CD14-positive monocyte (primary cell): ENCODE measurements at regions not wholly inside any gene's neighbourhood (a gene's known extent, or its start where the extent isn't known, plus 50 kb on each side); places are given as distances from the start of the nearest gene placed in this dataset.

Experiments
- DNase-seq, 3 donors: peaks; one replicate each; pipeline ENCODE4 v3.0.0-alpha.2; 2011 to 2022
- H2AFZ ChIP-seq: 2 replicates; pipeline ENCODE4 v1.6.0; 2012; ENCODE audit warnings: mild to moderate bottlenecking, low read depth, low read length, inconsistent platforms; ENCODE audit not compliant: insufficient read depth, poor library complexity, severe bottlenecking
- H3K27ac ChIP-seq, 2 donors: 1 replicate in 1 of 2; 2 replicates in 1 of 2; pipeline ENCODE4 v1.5.1; 2012 to 2013; ENCODE audit warnings: low read length in 2 of 2, control low read depth in 1 of 2, inconsistent platforms in 1 of 2, low read depth in 1 of 2, mild to moderate bottlenecking in 1 of 2
- H3K27me3 ChIP-seq, 2 donors: one replicate each; pipeline versions ENCODE4 v1.6.0 to v1.6.1; 2011 to 2013; ENCODE audit warnings: low read length in 2 of 2; ENCODE audit not compliant: control insufficient read depth in 2 of 2, insufficient read depth in 2 of 2
- H3K36me3 ChIP-seq, 2 donors: replicated peaks in 1 of 2; 1 replicate in 1 of 2; 2 replicates in 1 of 2; pipeline versions ENCODE4 v1.5.1 to v1.6.1; 2012 to 2013; ENCODE audit warnings: low read length in 2 of 2, control low read depth in 1 of 2, inconsistent platforms in 1 of 2, mild to moderate bottlenecking in 1 of 2; ENCODE audit not compliant: insufficient read depth in 2 of 2, control insufficient read depth in 1 of 2
- H3K4me1 ChIP-seq, 2 donors: 1 replicate in 1 of 2; 2 replicates in 1 of 2; pipeline versions ENCODE4 v1.5.1 to v1.6.1; 2012 to 2013; ENCODE audit warnings: low read length in 2 of 2, control low read depth in 1 of 2, inconsistent platforms in 1 of 2, mild to moderate bottlenecking in 1 of 2, moderate library complexity in 1 of 2; ENCODE audit not compliant: insufficient read depth in 2 of 2, control insufficient read depth in 1 of 2
- H3K4me2 ChIP-seq: replicated peaks from 2 replicates; pipeline ENCODE3; 2012; ENCODE audit warnings: low read length, moderate library complexity, mild to moderate bottlenecking; ENCODE audit not compliant: poor library complexity, severe bottlenecking; ENCODE audit errors: extremely low read depth
- H3K4me3 ChIP-seq, 3 experiments: fragments of 200-600 bp in 1 of 3; sonication (generic) in 1 of 3; replicated peaks in 1 of 3; 1 replicate in 2 of 3; 2 replicates in 1 of 3; pipeline ENCODE4 v1.5.1; 2011 to 2013; ENCODE audit warnings: low read length in 3 of 3, mild to moderate bottlenecking in 3 of 3, control low read depth in 2 of 3, low read depth in 2 of 3, inconsistent platforms in 1 of 3, moderate library complexity in 1 of 3
- H3K79me2 ChIP-seq: 2 replicates; pipeline ENCODE4 v1.6.0; 2012; ENCODE audit warnings: mild to moderate bottlenecking, control low read depth, inconsistent platforms, low read length, moderate library complexity; ENCODE audit not compliant: insufficient read depth
- H3K9ac ChIP-seq: 2 replicates; pipeline ENCODE4 v1.6.0; 2017; ENCODE audit warnings: low read length, mild to moderate bottlenecking; ENCODE audit not compliant: insufficient read depth, poor library complexity, severe bottlenecking
- H3K9me3 ChIP-seq, 2 donors: replicated peaks in 1 of 2; 1 replicate in 1 of 2; 2 replicates in 1 of 2; pipeline versions ENCODE4 v1.5.1 to v1.6.1; 2012 to 2013; ENCODE audit warnings: low read length in 2 of 2, control low read depth in 1 of 2; ENCODE audit not compliant: control insufficient read depth in 1 of 2, insufficient read depth in 1 of 2
- H4K20me1 ChIP-seq: 2 replicates; pipeline ENCODE4 v1.6.0; 2012; ENCODE audit warnings: mild to moderate bottlenecking, low read length, control low read depth, moderate library complexity; ENCODE audit not compliant: insufficient read depth
- H3K27ac Mint-ChIP-seq, 7 donors: one replicate each; pipeline ENCODE4 v1.8.0; 2020; ENCODE audit warnings: mild to moderate bottlenecking in 7 of 7, mixed read lengths in 7 of 7, moderate library complexity in 6 of 7, inconsistent platforms in 2 of 7
- H3K27me3 Mint-ChIP-seq, 3 donors: one replicate each; pipeline ENCODE4 v1.8.0; 2021 to 2022; ENCODE audit warnings: low read depth in 3 of 3, mild to moderate bottlenecking in 3 of 3, mixed read lengths in 3 of 3, moderate library complexity in 3 of 3, inconsistent platforms in 1 of 3
- H3K36me3 Mint-ChIP-seq, 2 donors: one replicate each; pipeline ENCODE4 v1.8.0; 2020; ENCODE audit warnings: mixed read lengths in 2 of 2, inconsistent platforms in 1 of 2, mild to moderate bottlenecking in 1 of 2
- H3K4me1 Mint-ChIP-seq: one replicate; pipeline ENCODE4 v1.8.0; 2020; ENCODE audit warnings: mild to moderate bottlenecking, mixed read lengths
- H3K4me3 Mint-ChIP-seq, 2 donors: one replicate each; pipeline ENCODE4 v1.8.0; 2020; ENCODE audit warnings: mild to moderate bottlenecking in 2 of 2, mixed read lengths in 2 of 2, moderate library complexity in 1 of 2
- H3K9me3 Mint-ChIP-seq, 7 donors: one replicate each; pipeline ENCODE4 v1.8.0; 2020 to 2022; ENCODE audit warnings: mixed read lengths in 7 of 7, mild to moderate bottlenecking in 6 of 7, moderate library complexity in 6 of 7, inconsistent platforms in 2 of 7
- WGBS: methylation state at CpG from one replicate; pipeline ENCODE4 v1.1.5; 2013; ENCODE audit warnings: missing lambda C conversion rate; ENCODE audit not compliant: insufficient coverage; 5-methylcytosine and 5-hydroxymethylcytosine counted together
- intact Hi-C, 2 donors: fragments of 100-400 bp; cut with micrococcal nuclease; formaldehyde crosslinking; loops; one replicate each; pipeline versions ENCODE4 v1.15.0 to v1.15.1; 2023
- TF ChIP-seq, protein P1 (sequence below): fragments of 200-600 bp; IDR thresholded peaks from one replicate; pipeline ENCODE4 v1.8.0; 2022; ENCODE audit warnings: antibody characterized with exemption, mild to moderate bottlenecking

DNA sequence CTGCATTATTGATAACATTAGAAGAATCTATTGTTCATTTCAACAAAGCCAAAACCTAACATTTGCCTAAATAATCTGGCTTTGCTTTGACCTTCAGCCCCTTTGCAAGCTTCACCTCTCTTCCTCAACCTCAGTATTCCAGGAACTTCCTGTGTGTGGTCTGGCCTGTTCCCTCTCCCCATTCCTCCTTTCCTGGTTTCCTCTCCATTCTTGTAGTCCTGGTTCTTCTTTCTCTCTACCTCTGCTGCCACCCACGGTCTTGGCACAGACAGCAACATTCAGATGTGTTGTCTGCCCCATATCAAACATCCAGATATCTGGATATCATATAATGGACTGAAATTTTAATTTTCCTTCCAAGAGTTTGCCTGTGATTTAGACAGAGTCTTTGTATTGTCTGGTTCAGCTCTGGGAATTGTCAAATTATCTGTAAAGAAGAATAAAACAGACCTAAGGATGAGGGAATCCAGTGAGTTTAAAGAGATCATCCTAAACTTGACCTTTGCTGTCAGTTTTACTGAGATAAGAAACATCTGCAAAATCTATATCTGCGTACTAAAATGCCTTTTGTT is 148.1 kb upstream of the KCTD3 start:
- TF ChIP-seq, protein P1, sequence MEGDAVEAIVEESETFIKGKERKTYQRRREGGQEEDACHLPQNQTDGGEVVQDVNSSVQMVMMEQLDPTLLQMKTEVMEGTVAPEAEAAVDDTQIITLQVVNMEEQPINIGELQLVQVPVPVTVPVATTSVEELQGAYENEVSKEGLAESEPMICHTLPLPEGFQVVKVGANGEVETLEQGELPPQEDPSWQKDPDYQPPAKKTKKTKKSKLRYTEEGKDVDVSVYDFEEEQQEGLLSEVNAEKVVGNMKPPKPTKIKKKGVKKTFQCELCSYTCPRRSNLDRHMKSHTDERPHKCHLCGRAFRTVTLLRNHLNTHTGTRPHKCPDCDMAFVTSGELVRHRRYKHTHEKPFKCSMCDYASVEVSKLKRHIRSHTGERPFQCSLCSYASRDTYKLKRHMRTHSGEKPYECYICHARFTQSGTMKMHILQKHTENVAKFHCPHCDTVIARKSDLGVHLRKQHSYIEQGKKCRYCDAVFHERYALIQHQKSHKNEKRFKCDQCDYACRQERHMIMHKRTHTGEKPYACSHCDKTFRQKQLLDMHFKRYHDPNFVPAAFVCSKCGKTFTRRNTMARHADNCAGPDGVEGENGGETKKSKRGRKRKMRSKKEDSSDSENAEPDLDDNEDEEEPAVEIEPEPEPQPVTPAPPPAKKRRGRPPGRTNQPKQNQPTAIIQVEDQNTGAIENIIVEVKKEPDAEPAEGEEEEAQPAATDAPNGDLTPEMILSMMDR = no peak
- Histone ChIP-seq H3K36me3 (no peaks in the 10 kb centered on the region), H3K9me3 (no peaks in the 10 kb centered on the region), H3K4me2 (no peak overlapping the region), H3K4me3 (no peak overlapping the region), H3K9ac (no peak overlapping the region), H3K27ac (no peak overlapping the region), H4K20me1 (no peaks in the 10 kb centered on the region), H2AFZ (no peak overlapping the region), H3K4me1 (no peaks in the 10 kb centered on the region), H3K79me2 (no peaks in the 10 kb centered on the region), H3K27me3 (no peaks in the 10 kb centered on the region)
- no CpG with 5 or more reads among the region's 2 CpGs for WGBS
- peaks cover 0 to 3% (median 0%) of the 10 kb centered on the region in 3 donors for H3K27me3 Mint-ChIP-seq
- no peak overlapping the region for H3K4me3 Mint-ChIP-seq
- no peak for DNase-seq
- intact Hi-C loops = no loop called here
- H3K9me3 Mint-ChIP-seq = peaks cover 0 to 10% (median 5%) of the 10 kb centered on the region in 7 donors
- H3K36me3 Mint-ChIP-seq = no peaks in the 10 kb centered on the region
- no peak overlapping the region for H3K27ac Mint-ChIP-seq
- H3K4me1 Mint-ChIP-seq = no peaks in the 10 kb centered on the region

DNA sequence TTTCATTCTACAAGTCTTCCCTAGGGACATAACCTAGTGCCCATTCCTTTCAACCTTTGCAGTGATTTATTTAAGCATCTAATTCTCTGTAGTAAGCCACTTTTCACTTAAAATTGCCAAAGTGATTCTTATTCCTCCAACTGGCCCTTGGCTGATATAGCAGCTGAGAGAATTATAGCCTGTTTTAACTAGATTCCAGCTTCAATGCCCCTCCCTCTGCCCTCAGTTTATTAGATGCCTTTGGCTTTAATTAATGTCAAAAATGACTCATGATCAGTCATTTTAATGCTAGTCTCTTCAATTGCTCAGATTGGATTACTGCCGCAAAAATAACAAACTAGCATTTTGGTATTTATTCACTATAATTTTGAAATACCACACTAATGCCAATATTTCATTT is 145.4 kb upstream of the KCTD3 start:
- Mint-ChIP-seq H3K27ac (no peak overlapping the region), H3K4me3 (no peak overlapping the region), H3K4me1 (no peaks in the 10 kb centered on the region), H3K9me3 (peaks cover 0 to 2% (median 0%) of the 10 kb centered on the region in 7 donors), H3K36me3 (no peaks in the 10 kb centered on the region), H3K27me3 (peaks cover 0 to 2% (median 0%) of the 10 kb centered on the region in 3 donors)
- no peak overlapping the region for H3K9ac ChIP-seq
- H2AFZ ChIP-seq = no peak overlapping the region
- WGBS = no CpG with 5 or more reads among the region's 1 CpG
- DNase-seq = no peak
- no peak overlapping the region for H3K4me3 ChIP-seq
- no peak overlapping the region for H3K27ac ChIP-seq
- H3K9me3 ChIP-seq = no peaks in the 10 kb centered on the region
- H3K27me3 ChIP-seq = no peaks in the 10 kb centered on the region
- intact Hi-C loops = no loop called here
- H3K4me1 ChIP-seq = no peaks in the 10 kb centered on the region
- H3K36me3 ChIP-seq = no peaks in the 10 kb centered on the region
- H3K79me2 ChIP-seq = no peaks in the 10 kb centered on the region
- H3K4me2 ChIP-seq = no peak overlapping the region
- TF ChIP-seq, protein P1 = no peak
- H4K20me1 ChIP-seq = no peaks in the 10 kb centered on the region
